ENCODE measurements at regions not wholly inside any gene's neighbourhood (a gene's known extent, or its start where the extent isn't known, plus 50 kb on each side); places are given as distances from the start of the nearest gene placed in this dataset.
A peak's percentile ranks its signal among the peaks of the same experiment; 100 is the strongest.
"Not testable (repeated sequence)": the region's sequence is repeated elsewhere in the genome, so short reads cannot be mapped to it uniquely, and the experiment has no call there.

DNA sequence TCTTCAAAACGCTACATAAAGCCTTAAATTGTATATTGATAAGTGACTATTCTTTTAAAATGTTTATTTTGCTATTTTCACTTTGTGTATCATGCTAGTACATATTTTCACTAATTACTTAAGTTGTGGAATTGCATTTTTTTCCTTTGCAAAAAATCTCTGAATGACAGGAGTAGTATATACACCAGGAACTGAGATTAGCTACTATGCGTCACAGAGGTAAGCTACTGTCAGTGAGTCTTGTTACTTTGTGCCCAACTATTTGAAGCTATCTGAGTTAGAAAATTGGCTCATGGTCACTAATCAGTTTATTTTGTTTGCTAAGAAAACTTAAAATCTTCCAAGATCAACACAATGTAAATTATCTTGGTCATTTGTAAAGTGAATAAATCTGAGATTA, 887.4 kb downstream of the TMTC2 start:
- no peak for DNase-seq (ENCODE audit: low spot score)

- DNase-seq (ENCODE audit: low spot score) = peak; percentile 42
These were observed 887.0 kb downstream of the TMTC2 start for GRCh38 chr12:83573671-83574070.

- no peak for DNase-seq (ENCODE audit: low spot score)
These were observed 872.9 kb downstream of the TMTC2 start for GRCh38 chr12:83559650-83560049.

- not testable (repeated sequence) for DNase-seq (ENCODE audit: low spot score)
These were observed 869.3 kb downstream of the TMTC2 start for GRCh38 chr12:83556040-83556439.

- DNase-seq (ENCODE audit: low spot score) = no peak
These were observed 854.7 kb downstream of the TMTC2 start for GRCh38 chr12:83541446-83541845.

DNA sequence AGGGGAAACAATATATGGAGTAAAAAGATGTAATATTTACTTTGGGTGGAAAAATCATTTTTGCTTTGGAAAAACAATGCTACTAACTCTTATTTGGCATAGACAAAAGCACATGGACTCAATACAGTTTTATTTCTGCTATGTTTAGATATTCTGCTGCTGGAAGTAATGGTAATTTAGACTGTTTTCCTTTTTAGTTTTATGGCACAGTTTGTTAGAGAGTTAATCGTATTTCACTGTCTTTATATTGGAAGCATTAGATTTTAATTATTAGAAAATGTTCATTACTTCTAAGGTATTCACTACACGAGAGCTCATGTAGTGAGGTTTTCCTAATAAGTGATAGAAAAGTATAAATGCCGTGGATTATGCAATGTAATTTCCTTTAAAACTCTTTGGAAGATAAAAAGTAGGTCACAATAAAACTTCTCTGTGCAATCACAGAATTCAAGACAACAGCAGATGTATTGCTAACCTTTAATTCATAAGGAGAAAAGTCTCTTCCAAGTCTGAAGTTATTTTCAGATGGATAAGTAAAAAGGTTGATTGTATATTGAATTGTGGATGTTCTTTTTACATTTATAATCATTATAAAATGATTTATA, 851.8 kb downstream of the TMTC2 start:
- no peak for DNase-seq (ENCODE audit: low spot score)

DNA sequence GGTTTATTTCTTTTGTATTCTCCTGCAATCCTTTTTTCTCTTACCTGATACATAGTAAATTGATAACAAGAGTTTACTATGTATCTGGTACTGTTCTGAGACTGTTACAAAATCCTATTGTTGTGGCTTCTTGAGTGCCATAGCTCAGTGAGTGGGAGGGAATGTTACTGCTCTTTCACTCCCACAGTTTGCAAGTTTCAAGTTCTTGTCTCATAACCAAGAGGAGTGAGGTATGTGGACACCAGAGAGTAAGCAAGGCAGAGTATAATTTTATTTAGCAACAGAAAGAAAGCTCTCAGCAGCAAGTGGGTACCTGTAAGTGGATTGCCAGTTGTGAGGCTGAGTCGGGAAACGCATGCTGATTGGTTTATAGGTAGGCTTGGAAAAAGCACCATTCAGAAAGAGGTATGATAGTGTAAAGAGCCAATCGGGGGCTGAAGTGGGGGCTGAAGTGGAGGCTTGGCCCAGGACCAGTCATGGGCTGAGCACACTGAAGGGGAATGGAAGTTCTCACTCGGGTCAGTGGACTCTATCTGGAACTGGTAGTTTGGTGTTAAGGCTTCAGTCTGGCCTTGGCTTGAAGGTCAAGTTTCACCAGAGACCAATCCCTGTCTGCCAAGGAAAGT, 850.8 kb downstream of the TMTC2 start:
- DNase-seq (ENCODE audit: low spot score) = no peak

DNA sequence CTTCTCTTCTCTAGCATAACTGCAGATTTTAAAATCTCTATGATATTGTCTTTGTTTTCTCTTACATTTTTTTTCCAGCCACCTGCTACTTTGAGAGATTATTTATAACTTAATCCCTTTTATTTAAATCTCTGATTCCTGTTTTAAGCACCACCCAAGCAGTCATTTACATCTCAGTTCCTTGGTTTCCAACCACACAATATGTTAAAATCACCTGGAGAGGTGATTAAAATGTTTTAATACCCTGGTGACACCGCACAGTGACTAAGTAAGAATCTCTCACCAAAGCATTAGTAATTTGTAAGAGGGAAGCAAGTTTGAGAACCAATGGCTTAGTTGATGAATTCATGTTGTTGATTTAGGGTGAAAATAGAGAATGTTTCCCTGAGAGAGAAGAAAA, 849.8 kb downstream of the TMTC2 start:
- no peak for DNase-seq (ENCODE audit: low spot score)

GRCh38 chr12:83528571-83528970, 841.9 kb downstream of the TMTC2 start:
- DNase-seq (ENCODE audit: low spot score) = no peak

DNA sequence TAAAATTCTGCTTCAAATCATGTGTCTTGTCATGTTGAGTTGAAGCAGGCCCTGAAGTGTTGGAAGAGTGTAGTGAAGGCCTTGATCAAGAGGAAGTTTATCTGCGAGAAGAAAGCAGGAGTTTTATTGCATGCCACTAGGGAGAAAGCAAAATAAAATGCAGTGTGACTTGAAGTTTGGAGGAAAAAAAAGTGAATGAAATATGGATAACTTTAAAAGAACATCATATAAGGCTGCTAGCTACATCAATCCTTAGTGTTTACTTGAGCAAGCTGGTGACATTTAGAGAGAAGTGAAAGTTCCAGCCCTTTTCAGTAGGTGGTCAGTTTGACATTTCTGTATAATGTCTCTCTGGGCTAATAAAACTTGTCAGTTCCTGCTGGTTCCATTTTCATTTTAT, 841.1 kb downstream of the TMTC2 start:
- no peak for DNase-seq (ENCODE audit: low spot score)

GRCh38 chr12:83515306-83516026, 828.8 kb downstream of the TMTC2 start:
- no peak for DNase-seq (ENCODE audit: low spot score)

DNA sequence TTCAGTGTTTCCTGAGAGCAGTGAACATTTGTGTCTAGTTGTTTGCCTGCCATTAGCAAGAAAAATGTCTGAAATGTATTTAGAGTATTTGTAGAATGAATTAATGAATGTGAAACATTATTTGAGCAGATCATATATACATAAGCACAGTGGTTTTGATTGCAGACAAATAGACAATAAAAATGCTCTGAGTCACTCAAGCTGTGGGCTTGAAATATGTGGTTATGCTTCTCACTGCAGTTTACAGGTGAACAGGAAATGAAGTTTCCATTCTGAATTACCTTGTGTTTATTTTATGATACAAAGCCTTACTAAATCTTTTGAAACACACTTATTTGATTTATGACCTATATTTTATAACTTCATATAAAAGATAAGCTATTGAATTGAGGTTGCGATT, 827.7 kb downstream of the TMTC2 start:
- DNase-seq (ENCODE audit: low spot score) = no peak

DNA sequence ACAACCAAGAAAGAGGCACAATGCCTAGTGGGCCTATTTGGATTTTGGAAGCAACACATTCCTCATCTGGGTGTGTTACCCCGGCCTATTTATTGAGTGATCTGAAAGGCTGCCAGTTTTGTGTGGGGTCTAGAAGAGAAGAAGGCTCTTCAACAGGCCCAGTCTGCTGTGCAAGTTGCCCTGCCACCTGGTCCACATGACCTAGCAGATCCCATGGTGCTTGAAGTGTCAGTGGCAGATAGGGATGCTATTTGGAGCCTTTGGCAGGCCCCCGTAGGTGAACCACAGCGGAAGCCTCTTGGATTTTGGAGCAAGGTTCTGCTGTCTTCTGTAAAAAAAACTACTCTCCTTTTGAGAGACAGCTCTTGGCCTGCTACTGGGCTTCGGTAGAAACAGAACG, 820.1 kb downstream of the TMTC2 start:
- DNase-seq (ENCODE audit: low spot score) = no peak

GRCh38 chr12:83505586-83505985, 818.9 kb downstream of the TMTC2 start:
- no peak for DNase-seq (ENCODE audit: low spot score)

DNA sequence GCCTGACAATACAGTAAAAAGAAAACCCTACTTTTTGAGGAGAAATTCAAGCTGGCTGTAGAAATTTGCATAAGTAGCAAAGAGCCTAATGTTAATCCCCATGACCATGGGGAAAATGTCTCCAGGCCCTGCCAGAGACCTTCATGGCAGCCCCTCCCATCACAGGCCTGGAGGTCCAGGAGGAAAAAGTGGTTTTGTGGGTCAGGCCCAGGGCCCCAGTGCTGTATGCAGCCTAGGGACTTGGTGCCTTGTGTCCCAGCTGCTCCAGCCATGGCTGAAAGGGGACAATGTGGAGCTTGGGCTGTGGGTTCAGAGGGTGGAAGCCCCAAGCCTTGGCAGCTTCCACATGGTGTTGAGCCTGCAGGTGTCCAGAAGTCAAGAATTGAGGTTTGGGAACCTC, 813.2 kb downstream of the TMTC2 start:
- DNase-seq (ENCODE audit: low spot score) = not testable (repeated sequence)

DNA sequence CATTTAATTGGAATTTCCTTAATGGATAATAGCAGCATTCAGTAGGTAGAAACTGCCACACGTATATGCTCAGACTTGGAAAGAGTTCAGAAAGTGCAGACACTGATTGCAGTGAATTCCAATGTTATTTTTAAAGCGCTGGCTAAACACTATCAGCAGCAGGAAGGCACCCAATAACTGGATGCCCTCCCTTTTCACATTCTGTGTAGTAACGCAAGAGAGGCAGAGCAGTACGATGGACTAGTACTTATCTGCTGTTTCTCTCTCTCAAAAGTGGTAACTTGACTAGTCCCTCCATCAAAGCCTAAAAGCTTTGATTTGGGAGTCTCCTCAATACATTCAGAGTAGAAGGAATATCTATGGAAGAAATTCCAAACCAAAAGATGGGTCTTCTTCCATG, 791.0 kb downstream of the TMTC2 start:
- no peak for DNase-seq (ENCODE audit: low spot score)

GRCh38 chr12:83476695-83477690, 790.3 kb downstream of the TMTC2 start:
- no peak for DNase-seq (ENCODE audit: low spot score)

GRCh38 chr12:83476006-83476405, 789.3 kb downstream of the TMTC2 start:
- no peak for DNase-seq (ENCODE audit: low spot score)

DNA sequence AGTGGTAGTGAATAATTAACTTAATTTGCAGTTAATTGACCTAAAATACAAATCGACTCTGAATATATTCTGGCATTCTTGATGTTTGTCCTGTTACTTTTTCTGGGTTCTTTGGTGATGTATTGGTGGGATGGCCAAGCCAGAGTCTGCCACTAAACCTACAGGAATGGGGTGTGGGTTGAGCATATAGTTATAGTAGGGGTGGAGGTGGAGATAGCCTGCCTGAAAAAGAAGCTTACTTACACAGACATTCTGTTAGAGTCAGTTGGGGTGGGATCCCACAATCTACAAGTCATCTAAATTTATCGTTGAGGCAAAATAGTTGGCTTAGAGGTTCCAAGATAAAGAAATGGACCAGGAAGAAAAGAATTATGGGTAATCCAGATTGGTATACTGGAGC, 787.7 kb downstream of the TMTC2 start:
- DNase-seq (ENCODE audit: low spot score) = no peak

DNA sequence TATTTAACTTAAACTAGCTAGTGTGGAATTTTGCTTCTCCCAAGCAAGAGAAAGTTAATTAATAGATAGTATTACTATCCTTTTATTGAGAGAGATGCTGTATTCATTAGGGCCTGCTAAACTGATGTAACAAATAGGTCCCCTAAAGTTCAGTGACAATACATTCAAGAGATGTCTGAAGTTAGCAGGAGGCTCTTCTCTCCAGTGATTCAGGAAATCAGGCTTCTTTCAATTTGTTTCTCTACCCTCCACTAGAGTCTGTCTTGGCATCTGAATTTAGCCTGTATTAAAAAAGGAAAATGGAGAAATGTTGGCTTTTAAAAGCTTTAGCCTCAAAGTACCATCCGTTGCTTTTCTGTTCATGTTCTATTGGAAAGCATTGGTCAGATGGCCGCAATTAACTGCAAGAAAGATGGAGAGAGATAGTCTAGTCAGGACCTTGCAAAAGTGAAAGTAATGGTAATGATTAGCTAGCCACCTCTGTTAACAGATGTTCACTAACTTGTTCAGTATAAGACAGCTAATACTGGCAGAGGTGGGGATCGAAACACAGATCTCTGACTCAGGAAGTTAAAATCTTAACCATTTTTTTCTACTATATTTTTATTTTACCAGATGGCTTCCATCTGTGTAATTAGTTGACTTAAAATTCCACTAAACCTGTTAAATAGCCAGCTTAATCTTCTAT, 786.8 kb downstream of the TMTC2 start:
- DNase-seq (ENCODE audit: low spot score) = no peak

DNA sequence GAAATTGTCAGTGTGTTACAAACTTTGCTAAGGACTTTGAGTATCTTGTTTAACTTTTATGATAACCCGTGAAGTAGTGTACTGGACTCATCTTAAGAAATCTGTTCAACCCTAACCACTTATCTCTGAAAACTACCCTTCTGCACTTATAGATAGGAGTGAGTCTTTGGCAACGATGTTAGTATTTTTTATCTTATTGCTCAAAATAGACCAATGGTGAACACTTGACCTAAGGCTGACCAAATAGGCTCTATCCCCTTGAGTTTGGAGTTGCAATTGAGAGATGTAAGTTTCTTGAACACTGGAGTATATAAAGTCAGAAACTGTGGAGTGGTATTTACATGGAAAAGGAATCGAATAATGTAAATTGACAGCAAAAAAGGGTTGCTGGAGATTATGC, 786.1 kb downstream of the TMTC2 start:
- no peak for DNase-seq (ENCODE audit: low spot score)

DNA sequence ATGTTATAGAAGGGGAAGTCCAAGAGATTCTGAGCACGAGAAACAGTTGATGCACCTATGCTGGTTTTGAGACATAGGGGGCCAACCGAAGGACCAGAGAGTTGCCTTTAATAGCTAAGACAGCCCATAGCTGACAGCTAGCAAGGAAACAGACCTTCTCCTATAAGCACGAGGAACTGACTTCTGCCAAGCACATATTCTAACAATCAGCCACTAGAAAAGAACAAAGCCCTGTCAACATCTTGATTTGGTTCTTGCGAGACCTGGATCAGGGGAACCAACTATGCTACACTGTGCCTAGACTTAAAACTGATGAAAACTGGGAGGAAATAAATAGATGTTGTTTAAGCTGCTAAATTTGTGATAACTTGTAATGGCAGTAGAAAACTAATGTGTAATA, 785.6 kb downstream of the TMTC2 start:
- no peak for DNase-seq (ENCODE audit: low spot score)
